ENCODE measurements at regions not wholly inside any gene's neighbourhood (a gene's known extent, or its start where the extent isn't known, plus 50 kb on each side); places are given as distances from the start of the nearest gene placed in this dataset.

GRCh38 chr9:134235366-134235765 lies 71.0 kb upstream of the RNU6ATAC start:
- Histone ChIP-seq H3K9ac (ENCODE audit: control insufficient read depth, insufficient read depth, low read length) (no peak overlapping the region), H3K4me3 (no peak overlapping the region), H2AFZ (ENCODE audit: control insufficient read depth, low read depth, low read length) (no peak overlapping the region), H3K4me1 (ENCODE audit: control insufficient read depth, insufficient read depth, low read length) (no peaks in the 10 kb centered on the region), H4K20me1 (ENCODE audit: control insufficient read depth, insufficient read depth) (no peaks in the 10 kb centered on the region), H3K27ac (ENCODE audit: control insufficient read depth, insufficient read depth) (no peak overlapping the region), H3K27me3 (replicated peaks in 1 of 2; ENCODE audit: control insufficient read depth in 2 of 2, insufficient read depth in 2 of 2, low read length in 1 of 2) (no peaks in the 10 kb centered on the region; a peak in 1 of 4 replicates), H3K9me3 (replicated peaks; ENCODE audit: control insufficient read depth, insufficient read depth, low read length) (no peaks in the 10 kb centered on the region), H3K79me2 (ENCODE audit: control insufficient read depth, insufficient read depth, low read length) (no peaks in the 10 kb centered on the region), H3K4me2 (ENCODE audit: control insufficient read depth, insufficient read depth) (no peak overlapping the region), H3K36me3 (ENCODE audit: control insufficient read depth in 2 of 2, insufficient read depth in 2 of 2, low read length in 1 of 2) (no peaks in the 10 kb centered on the region)
- ChIA-PET RAD21 (ENCODE audit: unreplicated experiment) (no interaction called here), SMC1A (ENCODE audit: uncharacterized antibody, unreplicated experiment) (no interaction called here), POLR2A (no interaction called here), CTCF (no interaction called here)
- no peak for FAIRE-seq
- no peak for DNase-seq (ENCODE audit: low read depth, low spot score)
- TF ChIP-seq SMC3 (IDR thresholded peaks at IDR 0.05; ENCODE audit: borderline replicate concordance, low read length) = no peak
- in situ Hi-C loops (cut with MboI) = no loop called here
- BruUV-seq (replicated peaks) = no TSS peak
- intact Hi-C loops (cut with micrococcal nuclease; ENCODE audit: unreplicated experiment) = no loop called here
- ATAC-seq = no peak
- 28% methylated on average over 15 of the region's 16 CpGs for WGBS (ENCODE audit: insufficient coverage, insufficient replicate concordance, low lambda C conversion rate, missing lambda C conversion rate)

DNA sequence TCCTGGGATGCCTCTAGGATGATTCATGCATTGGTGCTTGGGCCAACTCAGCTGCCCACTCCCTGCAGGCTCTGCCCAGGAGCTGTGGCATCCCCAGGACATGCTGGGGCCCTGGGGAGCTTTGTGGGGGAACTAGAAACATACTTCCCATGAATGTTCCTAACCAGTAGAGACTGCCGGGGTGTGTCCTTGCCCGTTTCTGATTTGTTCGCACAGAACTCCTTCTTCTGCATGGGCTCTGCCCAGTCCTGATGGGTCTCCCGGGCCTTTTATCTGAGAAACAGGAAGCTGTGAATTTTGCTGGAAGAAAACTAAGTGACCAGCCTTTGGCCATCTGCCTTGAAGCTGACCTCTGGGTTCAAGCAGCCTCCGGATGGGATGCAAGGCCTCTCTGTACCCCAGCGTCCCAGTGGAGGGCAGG lies 71.6 kb upstream of the RNU6ATAC start:
- FAIRE-seq (no peak), DNase-seq (ENCODE audit: low read depth, low spot score) (no peak), ATAC-seq (no peak)
- Histone ChIP-seq H3K36me3 (ENCODE audit: control insufficient read depth in 2 of 2, insufficient read depth in 2 of 2, low read length in 1 of 2) (no peaks in the 10 kb centered on the region), H3K4me2 (ENCODE audit: control insufficient read depth, insufficient read depth) (no peak overlapping the region), H3K27ac (ENCODE audit: control insufficient read depth, insufficient read depth) (no peak overlapping the region), H2AFZ (ENCODE audit: control insufficient read depth, low read depth, low read length) (no peak overlapping the region), H3K79me2 (ENCODE audit: control insufficient read depth, insufficient read depth, low read length) (no peaks in the 10 kb centered on the region), H3K27me3 (replicated peaks in 1 of 2; ENCODE audit: control insufficient read depth in 2 of 2, insufficient read depth in 2 of 2, low read length in 1 of 2) (no peaks in the 10 kb centered on the region; a peak in 1 of 4 replicates), H3K4me1 (ENCODE audit: control insufficient read depth, insufficient read depth, low read length) (no peaks in the 10 kb centered on the region), H3K9me3 (replicated peaks; ENCODE audit: control insufficient read depth, insufficient read depth, low read length) (no peaks in the 10 kb centered on the region), H4K20me1 (ENCODE audit: control insufficient read depth, insufficient read depth) (no peaks in the 10 kb centered on the region), H3K9ac (ENCODE audit: control insufficient read depth, insufficient read depth, low read length) (no peak overlapping the region), H3K4me3 (no peak overlapping the region)
- ChIA-PET CTCF (no interaction called here), SMC1A (ENCODE audit: uncharacterized antibody, unreplicated experiment) (no interaction called here), POLR2A (no interaction called here), RAD21 (ENCODE audit: unreplicated experiment) (no interaction called here)
- WGBS (ENCODE audit: insufficient coverage, insufficient replicate concordance, low lambda C conversion rate, missing lambda C conversion rate) = 50% methylated on average over 6 of the region's 6 CpGs
- intact Hi-C loops (cut with micrococcal nuclease; ENCODE audit: unreplicated experiment) (no loop called here), in situ Hi-C loops (cut with MboI) (no loop called here)
- BruUV-seq (replicated peaks) = no TSS peak
- TF ChIP-seq ZNF274 (IDR thresholded peaks at IDR 0.05; ENCODE audit: insufficient read depth, insufficient read length) (no peak), HCFC1 (IDR thresholded peaks at IDR 0.05; ENCODE audit: low read length) (no peak), NFXL1 (IDR thresholded peaks at IDR 0.05; ENCODE audit: borderline replicate concordance) (no peak), USF2 (IDR thresholded peaks at IDR 0.05; ENCODE audit: borderline replicate concordance, low read depth, low read length) (no peak), MYC (IDR thresholded peaks at IDR 0.05; ENCODE audit: insufficient read depth, insufficient read length, insufficient replicate concordance, low read length, severe bottlenecking) (no peak), RAD51 (IDR thresholded peaks at IDR 0.05) (no peak), BCLAF1 (IDR thresholded peaks at IDR 0.05) (no peak), MEF2A (IDR thresholded peaks at IDR 0.05; ENCODE audit: insufficient read depth, low read depth, low read length) (no peak)

Data from GM12878 (cell line).